ENCODE measurements at regions not wholly inside any gene's neighbourhood (a gene's known extent, or its start where the extent isn't known, plus 50 kb on each side); places are given as distances from the start of the nearest gene placed in this dataset.

DNA sequence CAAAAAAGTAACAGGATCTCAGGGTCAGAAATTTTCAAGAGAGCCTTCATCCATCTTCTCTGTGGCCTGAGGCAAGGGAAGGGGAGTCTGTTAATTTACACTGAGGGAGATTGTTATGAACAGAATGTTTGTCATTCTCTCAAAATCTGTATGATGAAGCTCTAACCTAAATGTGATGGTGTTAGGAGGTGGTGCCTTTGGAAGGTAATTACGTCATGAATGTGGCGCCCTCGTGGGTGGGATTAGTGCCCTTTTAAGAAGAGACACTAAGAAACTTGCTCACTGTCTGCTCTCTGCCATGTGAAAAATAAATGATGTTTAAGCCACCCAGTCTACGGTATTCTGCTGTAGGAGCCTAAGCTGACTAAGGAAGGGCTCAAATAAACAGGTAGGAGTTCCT, 521.6 kb downstream of the SNAPC1 start:
- Histone ChIP-seq H4K5ac (ENCODE audit: insufficient read length, low read depth, low read length) (no peak overlapping the region), H3K79me1 (ENCODE audit: insufficient read depth, low read depth, low read length, poor library complexity, severe bottlenecking) (no peaks in the 10 kb centered on the region), H2BK5ac (ENCODE audit: insufficient read length, low read length) (no peak overlapping the region), H3K4me1 (ENCODE audit: insufficient read depth, low read length) (no peaks in the 10 kb centered on the region), H3K27ac (ENCODE audit: insufficient read length, low read depth, low read length) (no peak overlapping the region), H3K18ac (ENCODE audit: insufficient read length, low read depth, low read length) (no peak overlapping the region), H4K20me1 (ENCODE audit: control insufficient read depth, insufficient read depth, insufficient read length) (no peaks in the 10 kb centered on the region), H4K91ac (ENCODE audit: insufficient read length, low read depth, low read length) (no peak overlapping the region), H3K4ac (ENCODE audit: low read depth, low read length) (no peak overlapping the region), H3K9me3 (ENCODE audit: control insufficient read depth, low read depth, low read length) (no peaks in the 10 kb centered on the region), H3K27me3 (ENCODE audit: insufficient read depth, low read length) (no peaks in the 10 kb centered on the region), H2AK5ac (ENCODE audit: insufficient read length, low read length) (no peak overlapping the region), H3K56ac (ENCODE audit: insufficient read length, low read depth, low read length) (no peak overlapping the region), H3K79me2 (ENCODE audit: insufficient read depth, low read length) (no peaks in the 10 kb centered on the region), H2AFZ (ENCODE audit: low read length) (no peak overlapping the region), H3K14ac (ENCODE audit: insufficient read depth, low read length) (no peak overlapping the region), H2BK20ac (ENCODE audit: low read depth, low read length, poor library complexity, severe bottlenecking) (no peak overlapping the region), H3K23ac (ENCODE audit: insufficient read length, low read depth, low read length) (no peak overlapping the region), H3T11ph (ENCODE audit: low read length) (no peak overlapping the region), H2BK120ac (ENCODE audit: low read depth, low read length, poor library complexity, severe bottlenecking) (no peak overlapping the region), H3K23me2 (ENCODE audit: insufficient read length, low read depth, low read length, poor library complexity, severe bottlenecking) (no peaks in the 10 kb centered on the region), H2BK15ac (ENCODE audit: low read depth, low read length) (no peak overlapping the region), H4K8ac (replicated peaks; ENCODE audit: insufficient read length, low read depth, low read length) (no peak overlapping the region), H3K4me2 (ENCODE audit: insufficient read depth, insufficient read length, low read length) (no peak overlapping the region), H2BK12ac (ENCODE audit: insufficient read length, low read depth, low read length) (no peak overlapping the region), H3K9ac (ENCODE audit: extremely low read depth, insufficient read length, low read length) (no peak overlapping the region)
- DNase-seq, result no peak
- H3K27ac Mint-ChIP-seq, result no peak overlapping the region
- H3K27me3 Mint-ChIP-seq (ENCODE audit: low read depth), result no peaks in the 10 kb centered on the region
- H3K4me1 Mint-ChIP-seq, result no peaks in the 10 kb centered on the region
- WGBS (ENCODE audit: extremely low coverage, insufficient read length, low lambda C conversion rate), result no CpG with 5 or more reads among the region's 4 CpGs
- H3K36me3 Mint-ChIP-seq (ENCODE audit: insufficient read depth in 1 of 3, low read depth in 3 of 3), result no peaks in the 10 kb centered on the region
- TF ChIP-seq, protein P1, sequence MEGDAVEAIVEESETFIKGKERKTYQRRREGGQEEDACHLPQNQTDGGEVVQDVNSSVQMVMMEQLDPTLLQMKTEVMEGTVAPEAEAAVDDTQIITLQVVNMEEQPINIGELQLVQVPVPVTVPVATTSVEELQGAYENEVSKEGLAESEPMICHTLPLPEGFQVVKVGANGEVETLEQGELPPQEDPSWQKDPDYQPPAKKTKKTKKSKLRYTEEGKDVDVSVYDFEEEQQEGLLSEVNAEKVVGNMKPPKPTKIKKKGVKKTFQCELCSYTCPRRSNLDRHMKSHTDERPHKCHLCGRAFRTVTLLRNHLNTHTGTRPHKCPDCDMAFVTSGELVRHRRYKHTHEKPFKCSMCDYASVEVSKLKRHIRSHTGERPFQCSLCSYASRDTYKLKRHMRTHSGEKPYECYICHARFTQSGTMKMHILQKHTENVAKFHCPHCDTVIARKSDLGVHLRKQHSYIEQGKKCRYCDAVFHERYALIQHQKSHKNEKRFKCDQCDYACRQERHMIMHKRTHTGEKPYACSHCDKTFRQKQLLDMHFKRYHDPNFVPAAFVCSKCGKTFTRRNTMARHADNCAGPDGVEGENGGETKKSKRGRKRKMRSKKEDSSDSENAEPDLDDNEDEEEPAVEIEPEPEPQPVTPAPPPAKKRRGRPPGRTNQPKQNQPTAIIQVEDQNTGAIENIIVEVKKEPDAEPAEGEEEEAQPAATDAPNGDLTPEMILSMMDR (conservative IDR thresholded peaks at IDR 0.05), result no peak
- peaks cover 0 to 2% of the 10 kb centered on the region in 2 experiments; a peak in 2 of 5 replicates for H3K9me3 Mint-ChIP-seq
- no peak overlapping the region for H3K4me3 Mint-ChIP-seq

Data from H9 (cell line).